HepG2 (cell line): ENCODE measurements at regions not wholly inside any gene's neighbourhood (a gene's known extent, or its start where the extent isn't known, plus 50 kb on each side); places are given as distances from the start of the nearest gene placed in this dataset.

Source experiments
- ATAC-seq: fragments of 200-7000 bp; cut with Tn5 transposase; 3 replicates; pipeline ENCODE4 v1.9.1; 2020; ENCODE audit warnings: mild to moderate bottlenecking, moderate library complexity
- BruUV-seq: library from RNA; stranded (reverse); fragments of 400-500 nt; replicated peaks from 2 replicates; lab custom pipeline; 2021; lab: Mats Ljungman, UMichigan
- CTCF ChIA-PET: fragments of 300-600 bp; formaldehyde crosslinking; extraction: SDS; loops from one replicate; lab custom pipeline; 2021; ENCODE audit warnings: low total read pairs, inconsistent platforms, low intra/inter-chr PET ratio; lab: Yijun Ruan, JAX
- POLR2A ChIA-PET: fragments of 350-600 bp; sonication (Branson Sonifier 250); formaldehyde crosslinking; loops from one replicate; lab custom pipeline; 2020; ENCODE audit warnings: antibody characterized with exemption, inconsistent platforms; lab: Yijun Ruan, JAX
- DNase-seq: peaks from one replicate; pipeline ENCODE4 v3.0.0-alpha.2; 2015; ENCODE audit warnings: low spot score
- FAIRE-seq: peaks from 3 replicates; lab custom pipeline; 2011; peaks lifted over from hg19 to GRCh38; lab: Jason Lieb, UNC
- H2AFZ ChIP-seq: one replicate; pipeline ENCODE4 v1.6.1; 2011; ENCODE audit warnings: low read length, inconsistent platforms
- H3K27ac ChIP-seq: fragments of 300-600 bp; 3 replicates; pipeline ENCODE4 v1.8.0; 2011; ENCODE audit warnings: mixed run types, mild to moderate bottlenecking, mixed read lengths, low read length, inconsistent platforms; ENCODE audit not compliant: insufficient read depth; ENCODE audit errors: extremely low read length
- H3K27me3 ChIP-seq, 2 experiments: fragments of 200-600 bp in 1 of 2; 2 replicates in 1 of 2; 3 replicates in 1 of 2; pipeline versions ENCODE4 v1.6.0 to v1.8.0; 2011; ENCODE audit warnings: low read length in 2 of 2, mild to moderate bottlenecking in 2 of 2, moderate library complexity in 2 of 2, inconsistent platforms in 1 of 2; ENCODE audit not compliant: insufficient read depth in 2 of 2, control insufficient read depth in 1 of 2
- H3K36me3 ChIP-seq, 2 experiments: fragments of 200-600 bp in 1 of 2; replicated peaks in 1 of 2; 2 replicates in 1 of 2; 3 replicates in 1 of 2; pipeline versions ENCODE4 v1.5.1 to v1.8.0; 2011; ENCODE audit warnings: low read length in 2 of 2, inconsistent platforms in 1 of 2; ENCODE audit not compliant: insufficient read depth in 2 of 2, control insufficient read depth in 1 of 2
- H3K4me1 ChIP-seq: 2 replicates; pipeline ENCODE4 v1.5.1; 2012; ENCODE audit warnings: low read length, inconsistent platforms; ENCODE audit not compliant: insufficient read depth
- H3K4me2 ChIP-seq: 2 replicates; pipeline ENCODE4 v1.6.0; 2011; ENCODE audit warnings: low read depth, low read length, inconsistent platforms
- H3K4me3 ChIP-seq, 3 experiments: fragments of 200-600 bp in 1 of 3; sonication (generic), shearing (Covaris generic) in 1 of 3; replicated peaks in 1 of 3; 2 replicates each; pipeline ENCODE4 v1.5.1; 2011 to 2016; ENCODE audit warnings: low read length in 3 of 3, inconsistent platforms in 2 of 3, low read depth in 2 of 3, mild to moderate bottlenecking in 2 of 3, control low read depth in 1 of 3, mixed read lengths in 1 of 3; ENCODE audit not compliant: insufficient read depth in 1 of 3
- H3K79me2 ChIP-seq: one replicate; pipeline ENCODE4 v1.6.1; 2011; ENCODE audit warnings: low read length, inconsistent platforms; ENCODE audit not compliant: insufficient read depth
- H3K9ac ChIP-seq: 2 replicates; pipeline ENCODE4 v1.6.0; 2011; ENCODE audit warnings: mild to moderate bottlenecking, low read depth, low read length, inconsistent platforms; ENCODE audit not compliant: insufficient read depth
- H3K9me3 ChIP-seq: 2 replicates; pipeline ENCODE4 v1.5.1; 2012; ENCODE audit warnings: mild to moderate bottlenecking, low read length
- H4K20me1 ChIP-seq: 2 replicates; pipeline ENCODE4 v1.6.0; 2011; ENCODE audit warnings: inconsistent platforms, mild to moderate bottlenecking, low read length, moderate library complexity; ENCODE audit not compliant: insufficient read depth
- CENPT ChIP-seq: sonication (generic); formaldehyde crosslinking; IDR thresholded peaks from 2 replicates; pipeline ENCODE4 v1.8.0; 2022; ENCODE audit warnings: low read depth, mild to moderate bottlenecking, moderate library complexity, missing genetic modification reagents
- HHEX ChIP-seq: IDR thresholded peaks from 2 replicates; pipeline ENCODE4 v1.6.1; 2016; ENCODE audit warnings: control low read depth
- PRDM10 ChIP-seq: sonication (generic); formaldehyde crosslinking; IDR thresholded peaks from 2 replicates; pipeline ENCODE4 v1.4.0; 2020; ENCODE audit warnings: low read depth, missing genetic modification reagents
- REXO4 ChIP-seq: sonication (generic); formaldehyde crosslinking; IDR thresholded peaks from 2 replicates; pipeline ENCODE4 v1.8.0; 2022; ENCODE audit warnings: missing genetic modification reagents, mild to moderate bottlenecking, borderline replicate concordance
- SAP130 ChIP-seq: IDR thresholded peaks from 2 replicates; pipeline ENCODE4 v1.6.1; 2016; ENCODE audit warnings: low read depth
- SNAPC2 ChIP-seq: sonication (generic); formaldehyde crosslinking; IDR thresholded peaks from 2 replicates; pipeline ENCODE4 v1.8.1; 2022; ENCODE audit warnings: mild to moderate bottlenecking, missing genetic modification reagents
- SP2 ChIP-seq: sonication (generic); formaldehyde crosslinking; IDR thresholded peaks from 2 replicates; pipeline ENCODE4 v1.5.1; 2020; ENCODE audit warnings: mild to moderate bottlenecking, missing genetic modification reagents
- ZNF292 ChIP-seq: sonication (generic); formaldehyde crosslinking; IDR thresholded peaks from 2 replicates; pipeline ENCODE4 v1.8.1; 2022; ENCODE audit warnings: mild to moderate bottlenecking, low read depth, missing genetic modification reagents, borderline replicate concordance
- ZNF432 ChIP-seq: sonication (generic); formaldehyde crosslinking; IDR thresholded peaks from 2 replicates; pipeline ENCODE4 v1.5.0; 2020; ENCODE audit warnings: missing genetic modification reagents, mild to moderate bottlenecking, borderline replicate concordance
- ZNF672 ChIP-seq: sonication (generic); formaldehyde crosslinking; IDR thresholded peaks from 2 replicates; pipeline ENCODE4 v1.8.1; 2022; ENCODE audit warnings: missing genetic modification reagents
- ZNF713 ChIP-seq: sonication (generic); formaldehyde crosslinking; IDR thresholded peaks from 2 replicates; pipeline ENCODE4 v1.4.0; 2020; ENCODE audit warnings: mild to moderate bottlenecking, missing genetic modification reagents
- ZNF782 ChIP-seq: sonication (generic); formaldehyde crosslinking; IDR thresholded peaks from 2 replicates; pipeline ENCODE4 v1.4.0; 2020; ENCODE audit warnings: missing genetic modification reagents, mild to moderate bottlenecking, borderline replicate concordance
- WGBS: methylation state at CpG from one replicate; pipeline ENCODE4 v1.1.6; 2017; ENCODE audit warnings: low lambda C conversion rate; 5-methylcytosine and 5-hydroxymethylcytosine counted together
- in situ Hi-C: cut with HindIII; loops from 2 replicates; pipeline ENCODE4 v1.10.0; 2017; ENCODE audit warnings: low pct_unique_long_range_greater_than_20kb; ENCODE audit not compliant: extremely low pct_ligation_motif_present
- intact Hi-C: fragments of 100-400 bp; cut with micrococcal nuclease; formaldehyde crosslinking; loops from one replicate; pipeline ENCODE4 v1.10.0; 2022; ENCODE audit not compliant: unreplicated experiment
- TF ChIP-seq, protein P1 (sequence below): sonication (generic); formaldehyde crosslinking; IDR thresholded peaks from 2 replicates; pipeline ENCODE4 v1.5.0; 2020; ENCODE audit warnings: mild to moderate bottlenecking, missing genetic modification reagents
- TF ChIP-seq, protein P2 (sequence below): sonication (generic); formaldehyde crosslinking; IDR thresholded peaks from 2 replicates; pipeline ENCODE4 v1.4.0; 2020; ENCODE audit warnings: low read depth, mild to moderate bottlenecking, missing genetic modification reagents
- TF ChIP-seq, protein P3 (sequence below): sonication (generic); formaldehyde crosslinking; IDR thresholded peaks from 2 replicates; pipeline ENCODE4 v1.4.0; 2020; ENCODE audit warnings: missing genetic modification reagents
- TF ChIP-seq, protein P4 (sequence below): sonication (generic); formaldehyde crosslinking; IDR thresholded peaks from 2 replicates; pipeline ENCODE4 v1.4.0; 2020; ENCODE audit warnings: missing genetic modification reagents, borderline replicate concordance

DNA sequence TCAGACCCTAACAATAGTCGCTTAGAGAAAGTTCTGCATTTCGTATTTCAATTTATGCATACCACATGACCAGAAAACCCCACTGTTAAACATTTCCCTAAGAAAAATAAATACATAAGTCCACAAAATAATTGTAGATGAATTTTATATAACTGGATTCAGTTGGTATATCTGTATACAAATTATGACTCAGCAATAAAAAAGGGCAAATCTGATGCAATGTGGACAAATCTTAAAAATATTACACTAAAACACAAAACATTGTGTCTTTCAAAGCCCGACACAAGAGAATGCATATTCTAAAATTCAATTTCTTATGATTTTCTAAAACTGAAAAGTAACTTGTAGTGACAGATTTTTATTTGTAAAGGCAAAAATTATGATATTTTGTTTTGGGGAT lies 1005.0 kb downstream of the EFNB2 start (continued):
- TF ChIP-seq SAP130 (CRISPR knock-in tag): no peak
- no peak for TF ChIP-seq PRDM10 (CRISPR knock-in tag)
- TF ChIP-seq ZNF672: no peak
- TF ChIP-seq SNAPC2 (CRISPR knock-in tag): no peak
- TF ChIP-seq ZNF782: no peak
- no peak for TF ChIP-seq REXO4
- TF ChIP-seq, protein P1, sequence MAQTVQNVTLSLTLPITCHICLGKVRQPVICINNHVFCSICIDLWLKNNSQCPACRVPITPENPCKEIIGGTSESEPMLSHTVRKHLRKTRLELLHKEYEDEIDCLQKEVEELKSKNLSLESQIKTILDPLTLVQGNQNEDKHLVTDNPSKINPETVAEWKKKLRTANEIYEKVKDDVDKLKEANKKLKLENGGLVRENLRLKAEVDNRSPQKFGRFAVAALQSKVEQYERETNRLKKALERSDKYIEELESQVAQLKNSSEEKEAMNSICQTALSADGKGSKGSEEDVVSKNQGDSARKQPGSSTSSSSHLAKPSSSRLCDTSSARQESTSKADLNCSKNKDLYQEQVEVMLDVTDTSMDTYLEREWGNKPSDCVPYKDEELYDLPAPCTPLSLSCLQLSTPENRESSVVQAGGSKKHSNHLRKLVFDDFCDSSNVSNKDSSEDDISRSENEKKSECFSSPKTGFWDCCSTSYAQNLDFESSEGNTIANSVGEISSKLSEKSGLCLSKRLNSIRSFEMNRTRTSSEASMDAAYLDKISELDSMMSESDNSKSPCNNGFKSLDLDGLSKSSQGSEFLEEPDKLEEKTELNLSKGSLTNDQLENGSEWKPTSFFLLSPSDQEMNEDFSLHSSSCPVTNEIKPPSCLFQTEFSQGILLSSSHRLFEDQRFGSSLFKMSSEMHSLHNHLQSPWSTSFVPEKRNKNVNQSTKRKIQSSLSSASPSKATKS (CRISPR knock-in tag): no peak
- TF ChIP-seq, all 625 proteins: peak for 3

- Histone ChIP-seq H3K4me1 (no peaks in the 10 kb centered on the region), H3K79me2 (no peaks in the 10 kb centered on the region), H3K27ac (no peak overlapping the region), H3K4me3 (no peak overlapping the region), H3K27me3 (no peaks in the 10 kb centered on the region), H3K9me3 (peaks cover 43% of the 10 kb centered on the region), H3K36me3 (no peaks in the 10 kb centered on the region), H3K4me2 (no peak overlapping the region), H2AFZ (no peak overlapping the region), H3K9ac (no peak overlapping the region), H4K20me1 (no peaks in the 10 kb centered on the region)
- ATAC-seq (no peak), DNase-seq (no peak), FAIRE-seq (no peak)
- CTCF ChIA-PET: no interaction called here
- POLR2A ChIA-PET: no interaction called here
- BruUV-seq: no TSS peak
- WGBS: 25% methylated on average over 5 of the region's 5 CpGs
- in situ Hi-C loops: no loop called here
- intact Hi-C loops: no loop called here
- TF ChIP-seq CENPT (CRISPR knock-in tag) (no peak), SP2 (CRISPR knock-in tag) (no peak), HHEX (no peak), ZNF713 (CRISPR knock-in tag) (no peak), ZNF292 (CRISPR knock-in tag) (no peak), ZNF432 (no peak)
- TF ChIP-seq, protein P2, sequence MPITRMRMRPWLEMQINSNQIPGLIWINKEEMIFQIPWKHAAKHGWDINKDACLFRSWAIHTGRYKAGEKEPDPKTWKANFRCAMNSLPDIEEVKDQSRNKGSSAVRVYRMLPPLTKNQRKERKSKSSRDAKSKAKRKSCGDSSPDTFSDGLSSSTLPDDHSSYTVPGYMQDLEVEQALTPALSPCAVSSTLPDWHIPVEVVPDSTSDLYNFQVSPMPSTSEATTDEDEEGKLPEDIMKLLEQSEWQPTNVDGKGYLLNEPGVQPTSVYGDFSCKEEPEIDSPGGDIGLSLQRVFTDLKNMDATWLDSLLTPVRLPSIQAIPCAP (CRISPR knock-in tag): no peak
- TF ChIP-seq, protein P3, sequence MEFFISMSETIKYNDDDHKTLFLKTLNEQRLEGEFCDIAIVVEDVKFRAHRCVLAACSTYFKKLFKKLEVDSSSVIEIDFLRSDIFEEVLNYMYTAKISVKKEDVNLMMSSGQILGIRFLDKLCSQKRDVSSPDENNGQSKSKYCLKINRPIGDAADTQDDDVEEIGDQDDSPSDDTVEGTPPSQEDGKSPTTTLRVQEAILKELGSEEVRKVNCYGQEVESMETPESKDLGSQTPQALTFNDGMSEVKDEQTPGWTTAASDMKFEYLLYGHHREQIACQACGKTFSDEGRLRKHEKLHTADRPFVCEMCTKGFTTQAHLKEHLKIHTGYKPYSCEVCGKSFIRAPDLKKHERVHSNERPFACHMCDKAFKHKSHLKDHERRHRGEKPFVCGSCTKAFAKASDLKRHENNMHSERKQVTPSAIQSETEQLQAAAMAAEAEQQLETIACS (CRISPR knock-in tag): no peak
- TF ChIP-seq, protein P4, sequence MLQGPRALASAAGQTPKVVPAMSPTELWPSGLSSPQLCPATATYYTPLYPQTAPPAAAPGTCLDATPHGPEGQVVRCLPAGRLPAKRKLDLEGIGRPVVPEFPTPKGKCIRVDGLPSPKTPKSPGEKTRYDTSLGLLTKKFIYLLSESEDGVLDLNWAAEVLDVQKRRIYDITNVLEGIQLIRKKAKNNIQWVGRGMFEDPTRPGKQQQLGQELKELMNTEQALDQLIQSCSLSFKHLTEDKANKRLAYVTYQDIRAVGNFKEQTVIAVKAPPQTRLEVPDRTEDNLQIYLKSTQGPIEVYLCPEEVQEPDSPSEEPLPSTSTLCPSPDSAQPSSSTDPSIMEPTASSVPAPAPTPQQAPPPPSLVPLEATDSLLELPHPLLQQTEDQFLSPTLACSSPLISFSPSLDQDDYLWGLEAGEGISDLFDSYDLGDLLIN (CRISPR knock-in tag): no peak
These were observed 1008.3 kb downstream of the EFNB2 start for GRCh38 chr13:105527127-105527526.
